Activated T-cell treated with anti-CD3 and anti-CD28 coated beads, Interleukin-2, amount 50 U/mL, for 48 hours (primary cell): ENCODE measurements at regions not wholly inside any gene's neighbourhood (a gene's known extent, or its start where the extent isn't known, plus 50 kb on each side); places are given as distances from the start of the nearest gene placed in this dataset.

ENCODE experiments used
- DNase-seq, 2 experiments: peaks; one replicate each; pipeline ENCODE4 v3.0.0-alpha.2; 2020

GRCh38 chr1:73953586-73953985, 244.4 kb downstream of the LRRIQ3 start:
- DNase-seq, result no peak

- DNase-seq, result no peak
Observed at GRCh38 chr1:73953186-73953585, 244.8 kb downstream of the LRRIQ3 start.

- no peak for DNase-seq
Observed at GRCh38 chr1:73948055-73948454, 249.9 kb downstream of the LRRIQ3 start.

DNA sequence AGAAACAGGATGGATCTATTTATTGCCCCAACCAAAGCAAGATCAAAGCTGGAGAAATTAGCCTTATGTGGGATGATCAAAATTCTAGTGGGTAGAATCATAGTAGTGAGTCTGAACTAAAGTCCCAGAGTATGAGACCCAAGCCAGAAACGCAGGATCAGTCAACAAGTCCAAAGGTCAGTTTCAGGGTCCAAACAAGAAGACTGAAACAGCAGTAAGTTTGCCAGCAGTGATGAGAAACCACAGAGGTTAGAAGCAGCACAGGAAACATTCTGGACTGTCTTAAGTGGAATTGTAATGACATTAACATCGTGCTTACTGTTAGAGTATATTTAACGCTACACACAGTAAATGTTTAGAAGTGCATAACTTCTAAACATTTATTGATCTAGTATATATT, 251.0 kb downstream of the LRRIQ3 start:
- DNase-seq, result no peak

- no peak for DNase-seq
Observed at GRCh38 chr1:73943270-73943669, 254.7 kb downstream of the LRRIQ3 start.

DNA sequence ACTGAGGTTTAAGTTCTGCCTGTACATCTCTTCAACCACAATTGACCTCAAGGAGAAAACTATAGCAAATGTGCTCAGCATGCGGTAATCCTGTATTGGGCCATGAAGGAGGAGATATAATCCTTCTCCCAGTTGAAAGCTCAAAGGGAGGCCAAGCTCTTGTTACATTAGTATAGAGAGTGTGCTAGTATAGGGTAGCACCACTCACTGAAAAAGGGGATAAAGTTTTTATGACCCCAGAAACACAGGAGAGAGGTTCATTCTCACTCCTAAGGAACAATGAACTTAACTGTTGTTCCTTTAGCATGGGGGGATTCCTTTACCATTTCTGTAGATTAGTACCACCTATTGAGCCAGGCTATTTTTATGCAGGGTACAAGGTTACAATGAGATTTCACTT, 267.7 kb downstream of the LRRIQ3 start:
- no peak for DNase-seq

GRCh38 chr1:73914951-73915350, 283.0 kb downstream of the LRRIQ3 start:
- no peak for DNase-seq

DNA sequence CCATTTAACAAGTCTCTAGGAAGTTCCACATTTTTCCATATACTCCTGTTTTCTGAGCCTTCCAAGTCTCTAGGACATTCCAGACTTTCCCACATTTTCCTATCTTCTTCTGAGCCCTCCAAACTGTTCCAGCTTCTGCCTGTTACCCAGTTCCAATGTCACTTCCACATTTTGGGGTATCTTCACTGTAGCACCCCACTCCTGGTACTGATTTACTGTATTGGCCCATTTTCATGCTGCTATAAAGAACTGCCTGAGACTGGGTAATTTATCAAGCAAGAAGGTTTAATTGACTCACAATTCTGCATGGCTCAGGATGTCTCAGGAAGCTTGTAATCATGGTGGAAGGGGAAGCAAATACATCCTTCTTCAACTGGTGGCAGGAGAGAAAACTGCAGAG, 285.0 kb downstream of the LRRIQ3 start:
- DNase-seq, result no peak

GRCh38 chr1:73911849-73912248, 286.1 kb downstream of the LRRIQ3 start:
- DNase-seq, result no peak

DNA sequence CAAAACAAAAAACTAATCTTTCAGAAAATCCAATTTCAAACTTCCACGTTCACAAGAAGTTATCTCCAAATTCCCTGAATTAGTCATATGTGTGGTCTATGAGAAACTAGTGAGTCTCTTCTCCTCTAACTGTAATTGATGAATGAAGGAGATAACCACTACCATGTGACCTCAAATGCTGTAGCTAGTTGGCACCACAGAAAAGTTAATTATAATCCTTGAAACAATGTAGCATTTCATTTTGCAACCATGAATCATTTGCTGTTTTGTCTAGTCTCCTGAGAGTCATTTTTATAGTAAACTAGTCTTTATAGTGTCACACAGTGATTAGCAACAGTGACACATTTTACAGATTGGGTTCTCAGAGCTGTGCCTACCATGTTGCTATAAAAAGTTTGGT, 287.5 kb downstream of the LRRIQ3 start:
- no peak for DNase-seq

DNA sequence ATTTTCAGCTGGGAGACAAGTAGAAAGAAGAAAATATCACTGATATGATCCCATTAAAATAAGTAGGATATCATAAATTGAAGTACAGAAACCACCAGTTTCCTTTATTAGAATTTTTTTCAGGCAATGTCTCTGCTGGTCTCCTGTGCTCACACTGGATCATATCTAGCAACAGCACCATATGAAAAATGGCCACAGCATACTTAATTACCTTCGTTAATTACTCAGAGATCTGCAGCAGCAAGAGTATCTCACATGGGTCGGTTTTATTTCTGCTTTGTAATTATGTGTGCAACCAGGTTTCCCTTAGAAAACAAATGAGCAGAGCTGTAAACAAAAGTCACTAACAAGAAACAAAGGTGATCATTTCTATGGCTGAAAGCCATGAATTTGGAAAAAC, 287.9 kb downstream of the LRRIQ3 start:
- DNase-seq, result no peak

DNA sequence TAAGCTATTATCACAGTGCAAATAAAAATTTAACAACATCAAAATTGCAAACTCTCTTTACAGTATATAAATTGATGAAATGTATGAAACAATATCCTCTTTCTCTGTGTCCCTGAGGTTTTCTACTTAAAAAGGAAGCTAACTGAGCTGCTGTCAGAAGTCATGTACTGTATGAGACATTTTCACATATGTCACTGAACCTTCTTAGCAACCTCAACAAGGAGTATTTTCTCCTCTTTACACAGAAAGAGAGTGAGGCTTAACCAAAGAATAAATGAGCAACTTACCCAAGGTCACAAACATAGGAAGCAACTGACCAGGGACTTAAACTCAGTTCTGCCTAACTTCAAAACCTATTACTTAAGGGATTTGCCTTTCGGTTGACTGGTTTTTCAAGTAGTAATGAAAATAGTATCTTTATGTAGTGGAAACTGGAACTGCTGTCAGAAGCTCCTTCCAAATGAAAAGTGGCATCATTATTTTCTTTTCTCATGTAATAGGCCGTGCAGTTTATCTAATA, 288.9 kb downstream of the LRRIQ3 start:
- DNase-seq, result no peak

- DNase-seq, result no peak
Observed at GRCh38 chr1:73907051-73907450, 290.9 kb downstream of the LRRIQ3 start.

DNA sequence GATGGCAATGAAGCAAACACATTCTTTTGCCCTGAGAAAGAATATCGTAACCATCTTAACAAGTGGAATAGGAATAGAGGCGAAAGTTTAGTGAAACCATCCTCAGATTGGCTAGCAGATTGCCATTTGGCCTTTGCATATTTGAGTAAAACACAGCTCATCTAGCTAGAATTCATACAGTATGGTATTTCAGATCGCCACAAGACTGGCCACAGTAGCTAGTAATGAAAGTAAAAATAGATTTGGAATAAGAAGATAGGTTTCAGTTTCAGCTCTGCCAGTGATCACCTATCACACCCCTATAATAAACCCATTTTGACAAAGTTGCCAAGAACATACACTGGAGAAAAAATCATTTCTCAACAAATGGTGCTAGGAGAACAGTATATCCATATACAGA, 294.9 kb downstream of the LRRIQ3 start:
- no peak for DNase-seq

DNA sequence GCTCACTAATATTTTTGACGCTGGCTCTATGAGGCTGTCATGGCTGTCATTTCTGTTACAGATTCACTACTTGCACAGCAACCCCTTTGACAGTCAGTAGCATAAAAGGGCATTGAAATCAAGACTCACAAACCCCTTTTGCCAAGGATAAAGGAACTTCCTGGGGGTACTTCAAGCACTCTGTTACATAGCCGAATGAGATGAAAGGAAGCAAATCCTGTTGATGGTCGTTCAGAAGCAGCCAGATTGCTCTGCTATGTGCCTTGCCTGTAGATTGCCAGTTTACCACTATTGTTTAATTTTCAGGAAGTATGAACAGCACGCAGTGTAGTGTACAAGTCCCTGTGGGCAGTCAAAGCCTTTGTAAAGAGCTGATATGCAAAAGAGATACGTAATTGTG, 296.2 kb downstream of the LRRIQ3 start:
- DNase-seq, result no peak

GRCh38 chr1:73899311-73899710, 298.7 kb downstream of the LRRIQ3 start:
- DNase-seq, result no peak

GRCh38 chr1:73898540-73898939, 299.4 kb downstream of the LRRIQ3 start:
- DNase-seq, result no peak

DNA sequence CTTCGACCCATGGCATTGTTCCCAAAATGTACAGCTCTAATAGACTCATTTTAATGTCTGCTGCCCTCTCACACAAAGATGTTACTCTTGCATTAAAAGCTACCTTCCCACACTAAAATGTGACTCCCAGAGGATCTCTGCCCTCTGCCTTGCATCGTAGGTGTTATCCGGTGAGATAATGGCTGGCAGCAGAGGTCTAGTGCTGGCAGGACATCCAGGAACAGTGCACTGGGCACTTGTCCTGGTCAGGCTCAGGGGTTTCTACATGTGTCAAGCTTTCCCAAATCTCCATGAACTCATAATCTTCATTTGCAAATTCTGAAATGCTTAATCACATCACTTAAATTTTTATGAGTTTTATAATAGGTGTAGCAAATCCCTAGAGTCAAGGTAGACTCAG, 310.6 kb downstream of the LRRIQ3 start:
- no peak for DNase-seq

DNA sequence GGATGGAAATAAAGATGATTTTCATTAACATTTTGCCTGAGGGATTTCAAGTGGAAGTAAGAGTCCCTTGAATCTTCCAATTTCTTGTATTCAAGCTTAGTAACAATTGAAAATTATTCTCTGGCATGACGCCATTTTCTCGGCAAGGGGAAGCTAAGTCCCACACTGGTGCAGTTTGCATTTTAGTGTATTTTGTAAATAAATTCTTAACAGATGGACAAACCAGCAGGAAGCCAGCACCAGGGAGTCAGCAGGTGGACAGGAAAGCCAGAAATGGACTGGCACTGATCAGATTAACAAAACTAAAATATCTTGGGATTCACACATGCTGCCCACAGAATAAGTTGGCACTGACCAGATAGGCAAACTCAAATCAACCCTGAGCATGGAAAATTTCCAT, 311.3 kb downstream of the LRRIQ3 start:
- no peak for DNase-seq

GRCh38 chr1:73874806-73875205, 323.2 kb downstream of the LRRIQ3 start:
- DNase-seq, result no peak

- no peak for DNase-seq
Observed at GRCh38 chr1:73868810-73869336, 329.1 kb downstream of the LRRIQ3 start.

DNA sequence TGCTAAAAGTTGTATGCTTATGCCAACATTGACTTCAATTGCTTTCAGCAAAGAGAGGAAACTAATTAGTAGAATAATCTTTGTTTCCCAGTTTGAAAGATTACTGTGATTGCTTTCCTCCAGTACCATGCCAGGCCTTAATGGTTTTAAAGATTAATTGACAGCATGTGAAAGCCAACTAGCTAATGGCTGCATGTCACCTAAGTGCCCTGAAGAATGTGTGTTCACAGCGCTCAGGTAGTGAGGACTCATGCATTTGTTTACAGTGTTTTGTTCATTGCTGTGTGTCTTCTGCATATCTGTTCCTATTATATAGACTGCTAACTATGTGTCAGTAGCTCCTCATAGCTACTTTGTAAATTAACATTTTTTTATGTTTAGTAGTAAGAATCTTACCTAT, 335.6 kb downstream of the LRRIQ3 start:
- no peak for DNase-seq

- no peak for DNase-seq
Observed at GRCh38 chr1:73860421-73860950, 337.5 kb downstream of the LRRIQ3 start.

GRCh38 chr1:73859227-73859626, 338.7 kb downstream of the LRRIQ3 start:
- DNase-seq, result no peak

- no peak for DNase-seq
Observed at GRCh38 chr1:73854527-73854926, 343.4 kb downstream of the LRRIQ3 start.
